ENCODE measurements at regions not wholly inside any gene's neighbourhood (a gene's known extent, or its start where the extent isn't known, plus 50 kb on each side); places are given as distances from the start of the nearest gene placed in this dataset.

- TF ChIP-seq, protein P1, sequence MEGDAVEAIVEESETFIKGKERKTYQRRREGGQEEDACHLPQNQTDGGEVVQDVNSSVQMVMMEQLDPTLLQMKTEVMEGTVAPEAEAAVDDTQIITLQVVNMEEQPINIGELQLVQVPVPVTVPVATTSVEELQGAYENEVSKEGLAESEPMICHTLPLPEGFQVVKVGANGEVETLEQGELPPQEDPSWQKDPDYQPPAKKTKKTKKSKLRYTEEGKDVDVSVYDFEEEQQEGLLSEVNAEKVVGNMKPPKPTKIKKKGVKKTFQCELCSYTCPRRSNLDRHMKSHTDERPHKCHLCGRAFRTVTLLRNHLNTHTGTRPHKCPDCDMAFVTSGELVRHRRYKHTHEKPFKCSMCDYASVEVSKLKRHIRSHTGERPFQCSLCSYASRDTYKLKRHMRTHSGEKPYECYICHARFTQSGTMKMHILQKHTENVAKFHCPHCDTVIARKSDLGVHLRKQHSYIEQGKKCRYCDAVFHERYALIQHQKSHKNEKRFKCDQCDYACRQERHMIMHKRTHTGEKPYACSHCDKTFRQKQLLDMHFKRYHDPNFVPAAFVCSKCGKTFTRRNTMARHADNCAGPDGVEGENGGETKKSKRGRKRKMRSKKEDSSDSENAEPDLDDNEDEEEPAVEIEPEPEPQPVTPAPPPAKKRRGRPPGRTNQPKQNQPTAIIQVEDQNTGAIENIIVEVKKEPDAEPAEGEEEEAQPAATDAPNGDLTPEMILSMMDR (IDR thresholded peaks at IDR 0.05), result no peak
- TF ChIP-seq PHF8 (IDR thresholded peaks at IDR 0.05; ENCODE audit: borderline replicate concordance, low read depth), result no peak
- no peak for TF ChIP-seq MYC (IDR thresholded peaks at IDR 0.05; ENCODE audit: borderline replicate concordance, low read length)
- no peak for TF ChIP-seq ESRRA (IDR thresholded peaks at IDR 0.05; ENCODE audit: borderline replicate concordance, low read length)
- no peak for TF ChIP-seq POLR2A (IDR thresholded peaks at IDR 0.05; ENCODE audit: low read length)
- TF ChIP-seq, protein P2, sequence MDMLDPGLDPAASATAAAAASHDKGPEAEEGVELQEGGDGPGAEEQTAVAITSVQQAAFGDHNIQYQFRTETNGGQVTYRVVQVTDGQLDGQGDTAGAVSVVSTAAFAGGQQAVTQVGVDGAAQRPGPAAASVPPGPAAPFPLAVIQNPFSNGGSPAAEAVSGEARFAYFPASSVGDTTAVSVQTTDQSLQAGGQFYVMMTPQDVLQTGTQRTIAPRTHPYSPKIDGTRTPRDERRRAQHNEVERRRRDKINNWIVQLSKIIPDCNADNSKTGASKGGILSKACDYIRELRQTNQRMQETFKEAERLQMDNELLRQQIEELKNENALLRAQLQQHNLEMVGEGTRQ (IDR thresholded peaks at IDR 0.05), result no peak
- TF ChIP-seq SMC3 (IDR thresholded peaks at IDR 0.05), result no peak
- TF ChIP-seq ZFP36 (IDR thresholded peaks at IDR 0.05; ENCODE audit: borderline replicate concordance, partially characterized antibody), result no peak
These were observed 228.2 kb upstream of the BLID start for GRCh38 chr11:122344215-122344614.

Data from A549 (cell line).